ENCODE measurements at regions not wholly inside any gene's neighbourhood (a gene's known extent, or its start where the extent isn't known, plus 50 kb on each side); places are given as distances from the start of the nearest gene placed in this dataset.
A peak's percentile ranks its signal among the peaks of the same experiment; 100 is the strongest.

DNA sequence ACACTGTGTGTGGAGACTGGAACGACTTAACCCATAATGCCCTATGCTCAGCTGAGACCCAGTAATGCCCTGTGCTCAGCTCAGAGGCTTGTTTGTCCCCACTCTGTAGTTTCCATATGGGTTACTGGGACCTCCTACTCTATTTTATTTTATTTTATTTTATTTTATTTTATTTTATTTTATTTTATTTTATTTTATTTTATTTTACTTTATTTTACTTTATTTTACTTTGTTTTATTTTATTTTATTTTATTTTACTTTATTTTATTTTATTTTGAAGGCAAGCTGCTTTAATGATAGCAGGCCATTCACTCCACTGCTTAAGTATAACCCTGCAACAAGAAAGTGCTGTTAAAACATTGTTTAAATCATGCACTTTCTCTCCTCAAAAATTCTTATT, 603.4 kb upstream of the JAG1 start:
- intact Hi-C loops (cut with DNase I) = loop anchor here (10.0 kb wide), 3 partner anchors 602 to 802 kb away; partner anchors contain the start of gene JAG1 (in 2 of the 4)
- no peak for ATAC-seq
- H3K4me1 ChIP-seq (ENCODE audit: control insufficient read depth, insufficient read depth, low read length) = no peaks in the 10 kb centered on the region
- no peaks in the 10 kb centered on the region for H3K27me3 ChIP-seq (ENCODE audit: control insufficient read depth, insufficient read depth)
- no peaks in the 10 kb centered on the region for H3K9me3 ChIP-seq (ENCODE audit: control insufficient read depth, low read length)
- H3K27ac ChIP-seq (ENCODE audit: low read length) = no peak overlapping the region
- 60% methylated on average over 1 of the region's 1 CpG for WGBS
- no peak for DNase-seq
- H3K4me3 ChIP-seq (ENCODE audit: low read length) = no peak overlapping the region

GRCh38 chr20:11277858-11278257, 604.1 kb upstream of the JAG1 start:
- no peak overlapping the region for H3K4me3 ChIP-seq (ENCODE audit: low read length)
- no peak overlapping the region for H3K27ac ChIP-seq (ENCODE audit: low read length)
- H3K9me3 ChIP-seq (ENCODE audit: control insufficient read depth, low read length) = no peaks in the 10 kb centered on the region
- no peaks in the 10 kb centered on the region for H3K27me3 ChIP-seq (ENCODE audit: control insufficient read depth, insufficient read depth)
- DNase-seq (no peak), ATAC-seq (no peak)
- no peaks in the 10 kb centered on the region for H3K4me1 ChIP-seq (ENCODE audit: control insufficient read depth, insufficient read depth, low read length)
- intact Hi-C loops (cut with DNase I) = loop anchor here (10.0 kb wide), 3 partner anchors 603 to 803 kb away; partner anchors contain the start of gene JAG1 (in 2 of the 4)
- WGBS = 77% methylated on average over 4 of the region's 4 CpGs

DNA sequence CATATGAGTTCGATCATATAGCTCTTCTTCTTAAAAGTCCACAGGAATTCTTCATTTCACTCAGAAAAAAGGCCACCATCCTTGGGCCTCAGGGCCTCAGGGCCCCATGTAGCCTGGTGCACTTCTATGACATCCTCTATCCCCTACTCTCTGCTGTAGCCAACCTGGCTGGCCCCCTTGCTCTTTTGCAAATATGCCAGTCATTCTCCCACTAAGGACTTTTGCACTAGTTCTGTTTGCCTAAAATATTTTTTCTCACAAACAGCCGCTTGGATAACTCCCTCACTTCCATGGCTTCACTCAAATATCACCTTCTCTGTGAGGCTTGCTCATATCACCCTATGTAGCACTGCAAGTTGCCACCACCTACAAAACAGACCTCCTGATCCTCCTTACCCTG, 604.7 kb upstream of the JAG1 start:
- DNase-seq (no peak), ATAC-seq (no peak)
- Histone ChIP-seq H3K4me1 (ENCODE audit: control insufficient read depth, insufficient read depth, low read length) (no peaks in the 10 kb centered on the region), H3K9me3 (ENCODE audit: control insufficient read depth, low read length) (no peaks in the 10 kb centered on the region), H3K27ac (ENCODE audit: low read length) (no peak overlapping the region), H3K27me3 (ENCODE audit: control insufficient read depth, insufficient read depth) (no peaks in the 10 kb centered on the region), H3K4me3 (ENCODE audit: low read length) (no peak overlapping the region)
- WGBS = 96% methylated on average over 2 of the region's 2 CpGs
- intact Hi-C loops (cut with DNase I) = loop anchor here (10.0 kb wide), 3 partner anchors 604 to 804 kb away; partner anchors contain the start of gene JAG1 (in 2 of the 4)

GRCh38 chr20:11281240-11281639, 607.4 kb upstream of the JAG1 start:
- ATAC-seq = no peak
- Histone ChIP-seq H3K9me3 (ENCODE audit: control insufficient read depth, low read length) (no peaks in the 10 kb centered on the region), H3K4me1 (ENCODE audit: control insufficient read depth, insufficient read depth, low read length) (no peaks in the 10 kb centered on the region), H3K27ac (ENCODE audit: low read length) (no peak overlapping the region), H3K27me3 (ENCODE audit: control insufficient read depth, insufficient read depth) (no peaks in the 10 kb centered on the region), H3K4me3 (ENCODE audit: low read length) (no peak overlapping the region)
- DNase-seq = no peak
- 95% methylated on average over 3 of the region's 3 CpGs for WGBS
- intact Hi-C loops (cut with DNase I) = no loop called here

- WGBS = 75% methylated on average over 4 of the region's 4 CpGs
Observed at GRCh38 chr20:11281768-11282167, 608.0 kb upstream of the JAG1 start.

GRCh38 chr20:11287126-11287525, 613.3 kb upstream of the JAG1 start:
- Histone ChIP-seq H3K4me1 (ENCODE audit: control insufficient read depth, insufficient read depth, low read length) (no peaks in the 10 kb centered on the region), H3K9me3 (ENCODE audit: control insufficient read depth, low read length) (no peaks in the 10 kb centered on the region), H3K27ac (ENCODE audit: low read length) (no peak overlapping the region), H3K4me3 (ENCODE audit: low read length) (no peak overlapping the region), H3K27me3 (ENCODE audit: control insufficient read depth, insufficient read depth) (no peaks in the 10 kb centered on the region)
- WGBS = 61% methylated on average over 2 of the region's 2 CpGs
- ATAC-seq (no peak), DNase-seq (no peak)
- intact Hi-C loops (cut with DNase I) = no loop called here

More at GRCh38 chr20:11281768-11282167, 608.0 kb upstream of the JAG1 start:
- Histone ChIP-seq H3K27ac (ENCODE audit: low read length) (no peak overlapping the region), H3K4me1 (ENCODE audit: control insufficient read depth, insufficient read depth, low read length) (no peaks in the 10 kb centered on the region), H3K27me3 (ENCODE audit: control insufficient read depth, insufficient read depth) (no peaks in the 10 kb centered on the region), H3K4me3 (ENCODE audit: low read length) (no peak overlapping the region), H3K9me3 (ENCODE audit: control insufficient read depth, low read length) (no peaks in the 10 kb centered on the region)
- intact Hi-C loops (cut with DNase I) = no loop called here
- ATAC-seq (no peak), DNase-seq (no peak)

- no peak for DNase-seq
- intact Hi-C loops (cut with DNase I) = no loop called here
- WGBS = 92% methylated on average over 1 of the region's 1 CpG
- H3K27me3 ChIP-seq (ENCODE audit: control insufficient read depth, insufficient read depth) = no peaks in the 10 kb centered on the region
- H3K9me3 ChIP-seq (ENCODE audit: control insufficient read depth, low read length) = no peaks in the 10 kb centered on the region
- H3K27ac ChIP-seq (ENCODE audit: low read length) = no peak overlapping the region
- H3K4me1 ChIP-seq (ENCODE audit: control insufficient read depth, insufficient read depth, low read length) = no peaks in the 10 kb centered on the region
- H3K4me3 ChIP-seq (ENCODE audit: low read length) = no peak overlapping the region
- ATAC-seq = no peak
Observed at GRCh38 chr20:11296221-11296620, 621.5 kb upstream of the BTBD3 start.

DNA sequence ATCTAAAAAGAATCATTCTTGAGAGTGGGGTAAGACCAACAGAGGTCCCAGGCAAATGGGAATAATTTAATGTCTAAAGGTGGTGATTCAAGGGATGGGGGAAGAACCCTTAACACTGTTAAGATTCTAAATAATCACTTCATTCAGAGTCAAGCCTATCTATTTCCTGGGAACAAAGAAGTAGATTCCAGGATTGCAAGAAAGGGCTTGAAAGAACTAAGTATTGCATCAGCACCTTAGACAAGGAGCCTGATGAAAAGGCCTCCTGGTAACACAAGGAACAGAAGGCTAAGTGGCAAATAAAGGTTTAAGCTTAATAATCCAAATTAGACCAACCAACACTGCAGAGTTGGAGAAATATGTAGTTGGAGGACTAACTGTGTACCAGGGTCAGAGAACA, 620.7 kb upstream of the BTBD3 start:
- intact Hi-C loops (cut with DNase I) = no loop called here
- Histone ChIP-seq H3K9me3 (ENCODE audit: control insufficient read depth, low read length) (no peaks in the 10 kb centered on the region), H3K4me3 (ENCODE audit: low read length) (no peak overlapping the region), H3K27me3 (ENCODE audit: control insufficient read depth, insufficient read depth) (no peaks in the 10 kb centered on the region), H3K27ac (ENCODE audit: low read length) (no peak overlapping the region), H3K4me1 (ENCODE audit: control insufficient read depth, insufficient read depth, low read length) (no peaks in the 10 kb centered on the region)
- ATAC-seq = no peak
- DNase-seq = no peak

DNA sequence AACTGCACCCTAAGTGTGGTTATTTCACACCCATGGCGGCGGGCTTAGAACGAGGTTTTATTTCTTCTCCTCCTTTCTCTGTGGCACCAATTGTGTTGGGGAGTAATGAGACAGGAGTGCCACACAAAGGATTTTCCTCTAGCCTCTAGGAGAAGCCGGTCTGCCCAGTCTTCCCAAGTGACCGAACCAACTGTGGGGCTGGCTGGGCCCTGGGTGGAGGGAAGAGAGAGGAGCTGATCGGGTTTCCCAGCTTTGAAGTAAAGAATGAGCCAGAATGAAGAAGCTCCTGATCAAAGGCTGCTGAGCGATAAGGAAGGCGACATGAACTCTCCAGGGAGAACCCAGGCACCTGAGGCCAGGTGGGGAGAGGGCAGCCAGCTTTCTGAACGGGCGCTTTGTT, 616.0 kb upstream of the BTBD3 start:
- 90% methylated on average over 10 of the region's 10 CpGs for WGBS
- Histone ChIP-seq H3K4me3 (ENCODE audit: low read length) (no peak overlapping the region), H3K4me1 (ENCODE audit: control insufficient read depth, insufficient read depth, low read length) (no peaks in the 10 kb centered on the region), H3K9me3 (ENCODE audit: control insufficient read depth, low read length) (no peaks in the 10 kb centered on the region), H3K27me3 (ENCODE audit: control insufficient read depth, insufficient read depth) (no peaks in the 10 kb centered on the region), H3K27ac (ENCODE audit: low read length) (no peak overlapping the region)
- DNase-seq (peak in 1 of 3 donors; percentile 17), ATAC-seq (no peak)
- intact Hi-C loops (cut with DNase I) = no loop called here

GRCh38 chr20:11302436-11302835, 615.3 kb upstream of the BTBD3 start:
- ATAC-seq (no peak), DNase-seq (no peak)
- Histone ChIP-seq H3K4me3 (ENCODE audit: low read length) (no peak overlapping the region), H3K27ac (ENCODE audit: low read length) (no peak overlapping the region), H3K27me3 (ENCODE audit: control insufficient read depth, insufficient read depth) (no peaks in the 10 kb centered on the region), H3K9me3 (ENCODE audit: control insufficient read depth, low read length) (no peaks in the 10 kb centered on the region), H3K4me1 (ENCODE audit: control insufficient read depth, insufficient read depth, low read length) (no peaks in the 10 kb centered on the region)
- 81% methylated on average over 3 of the region's 3 CpGs for WGBS
- intact Hi-C loops (cut with DNase I) = no loop called here

DNA sequence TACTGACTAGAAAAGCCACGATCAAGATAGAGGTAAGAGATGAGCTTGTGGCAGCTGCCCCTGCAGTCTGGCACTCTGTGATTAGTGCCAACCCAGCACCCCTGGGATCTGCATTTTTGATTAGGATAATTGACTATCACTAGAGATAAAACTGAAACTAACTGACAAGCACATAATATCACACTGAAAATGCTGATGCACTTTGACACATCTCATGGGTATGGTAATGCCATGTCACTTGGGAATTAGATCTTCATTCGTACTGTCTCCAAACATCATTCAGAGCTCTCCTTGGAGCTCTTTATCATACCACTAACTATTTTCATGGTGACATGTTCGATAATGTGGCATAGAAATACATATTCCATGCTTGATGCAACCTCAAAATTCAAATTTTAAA, 612.9 kb upstream of the BTBD3 start:
- no peak overlapping the region for H3K27ac ChIP-seq (ENCODE audit: low read length)
- H3K4me3 ChIP-seq (ENCODE audit: low read length) = no peak overlapping the region
- no peaks in the 10 kb centered on the region for H3K27me3 ChIP-seq (ENCODE audit: control insufficient read depth, insufficient read depth)
- ATAC-seq (no peak), DNase-seq (no peak)
- WGBS = 79% methylated on average over 3 of the region's 3 CpGs
- H3K4me1 ChIP-seq (ENCODE audit: control insufficient read depth, insufficient read depth, low read length) = no peaks in the 10 kb centered on the region
- intact Hi-C loops (cut with DNase I) = no loop called here
- no peaks in the 10 kb centered on the region for H3K9me3 ChIP-seq (ENCODE audit: control insufficient read depth, low read length)

DNA sequence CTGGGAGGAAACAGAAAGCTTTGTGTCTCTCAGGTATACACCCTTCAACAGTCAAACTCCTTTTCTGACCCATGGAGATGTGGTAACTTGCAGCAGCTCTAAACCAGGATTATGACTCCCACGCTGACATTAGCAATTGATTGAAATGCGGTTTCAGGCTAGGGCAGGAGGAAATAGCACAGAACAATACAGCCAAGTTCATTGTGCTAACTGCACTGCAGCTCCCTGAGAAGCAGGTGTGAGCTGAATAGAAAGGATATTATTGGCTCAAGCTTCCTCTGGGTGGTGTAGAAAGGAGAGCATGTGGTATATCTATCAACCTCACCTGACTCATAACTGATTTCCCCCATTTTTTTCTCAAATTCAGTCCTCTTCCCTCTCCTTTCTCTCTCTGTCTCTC, 612.3 kb upstream of the BTBD3 start:
- ATAC-seq (no peak), DNase-seq (no peak)
- no peaks in the 10 kb centered on the region for H3K4me1 ChIP-seq (ENCODE audit: control insufficient read depth, insufficient read depth, low read length)
- no peak overlapping the region for H3K4me3 ChIP-seq (ENCODE audit: low read length)
- no peaks in the 10 kb centered on the region for H3K27me3 ChIP-seq (ENCODE audit: control insufficient read depth, insufficient read depth)
- no peaks in the 10 kb centered on the region for H3K9me3 ChIP-seq (ENCODE audit: control insufficient read depth, low read length)
- no peak overlapping the region for H3K27ac ChIP-seq (ENCODE audit: low read length)
- WGBS = 61% methylated on average over 2 of the region's 2 CpGs
- intact Hi-C loops (cut with DNase I) = no loop called here

Data from right cardiac atrium (tissue), 5 donors.